ENCODE measurements at regions not wholly inside any gene's neighbourhood (a gene's known extent, or its start where the extent isn't known, plus 50 kb on each side); places are given as distances from the start of the nearest gene placed in this dataset.

GRCh38 chr1:117759535-117759934 is 153.7 kb downstream of the TENT5C start:
- Histone ChIP-seq H3K4ac (ENCODE audit: low read depth, low read length) (peak overlapping the region; percentile 25; the same call in 1 of the 2 replicates), H3K9me3 (ENCODE audit: control insufficient read depth, insufficient read depth, low read length) (no peaks in the 10 kb centered on the region), H3K4me2 (ENCODE audit: low read depth, low read length) (no peak overlapping the region), H3K79me1 (ENCODE audit: low read depth in 1 of 2, low read length in 2 of 2) (peaks cover 0 to 13% of the 10 kb centered on the region in 2 experiments; a peak in 2 of 4 replicates), H4K91ac (ENCODE audit: insufficient read depth, low read depth, low read length) (peak overlapping the region; percentile 81; the same call in 1 of the 2 replicates), H3K14ac (replicated peaks; ENCODE audit: low read depth, low read length) (no peak overlapping the region), H2BK5ac (ENCODE audit: low read depth, low read length, poor library complexity, severe bottlenecking) (no peak overlapping the region), H4K20me1 (ENCODE audit: insufficient read depth, low read length) (no peaks in the 10 kb centered on the region), H3K23ac (ENCODE audit: low read depth, low read length) (no peak overlapping the region), H2BK20ac (ENCODE audit: low read depth, low read length) (peak overlapping the region; percentile 93; the same call in 1 of the 2 replicates), H3K9ac (ENCODE audit: low read depth, low read length) (no peak overlapping the region), H2AK5ac (ENCODE audit: low read depth, low read length) (0 out of 2 replicates have a peak overlapping the region, but pooled peaks have one; percentile 91), H2AFZ (replicated peaks; ENCODE audit: low read length, poor library complexity) (no peak overlapping the region), H3K27ac (ENCODE audit: insufficient read depth, low read length) (no peak overlapping the region), H3K4me3 (ENCODE audit: insufficient read depth, low read depth, low read length) (no peak overlapping the region), H3K27me3 (ENCODE audit: control insufficient read depth, insufficient read depth, low read length) (no peaks in the 10 kb centered on the region), H2BK15ac (ENCODE audit: low read depth, low read length) (0 out of 3 replicates have a peak overlapping the region, but pooled peaks have one; percentile 96), H3K4me1 (ENCODE audit: control insufficient read depth, insufficient read depth, low read length) (peaks cover 4% of the 10 kb centered on the region), H3K36me3 (ENCODE audit: control insufficient read depth, insufficient read depth, low read length) (no peaks in the 10 kb centered on the region), H4K8ac (ENCODE audit: low read depth in 2 of 2, low read length in 2 of 2) (peak overlapping the region in 1 of 2 experiments; percentile 54; a peak in 1 of 4 replicates), H3K9me1 (ENCODE audit: insufficient read depth, low read length) (peaks cover 6% of the 10 kb centered on the region), H4K5ac (ENCODE audit: low read depth, low read length) (no peak overlapping the region), H2AK9ac (replicated peaks; ENCODE audit: low read depth, low read length, poor library complexity) (no peak overlapping the region), H3K56ac (ENCODE audit: extremely low read depth, insufficient read depth, low read length) (no peak overlapping the region), H2BK120ac (ENCODE audit: low read depth, low read length) (peak overlapping the region; percentile 96), H3K18ac (ENCODE audit: low read depth, low read length) (no peak overlapping the region)
- no peak for TF ChIP-seq SMC3 (IDR thresholded peaks at IDR 0.05; ENCODE audit: low read depth, low read length)
- no peak for TF ChIP-seq RAD21 (IDR thresholded peaks at IDR 0.05; ENCODE audit: low read length)
- TF ChIP-seq MAFK (IDR thresholded peaks at IDR 0.05; ENCODE audit: low read depth, low read length) = no peak
- TF ChIP-seq BHLHE40 (IDR thresholded peaks at IDR 0.05; ENCODE audit: low read depth, low read length) = no peak
- TF ChIP-seq CHD1 (IDR thresholded peaks at IDR 0.05; ENCODE audit: low read depth, low read length) = no peak
- TF ChIP-seq USF2 (IDR thresholded peaks at IDR 0.05; ENCODE audit: low read depth, low read length) = no peak
- TF ChIP-seq CTCF (conservative IDR thresholded peaks at IDR 0.05; ENCODE audit: low read depth, low read length) = no peak
- WGBS, 2 experiments (ENCODE audit: extremely low coverage in 2 of 2, insufficient read length in 1 of 2) = no CpG with 5 or more reads among the region's 1 CpG
- ATAC-seq (ENCODE audit: low read depth) = no peak
- dilution Hi-C loops (cut with HindIII; ENCODE audit: low sequenced_read_pairs, unreplicated experiment) = no loop called here
- no peak for DNase-seq
- intact Hi-C loops (cut with micrococcal nuclease) = loop anchor here (2.0 to 10.0 kb wide), 6 partner anchors 153 to 695 kb away; partner anchors contain the start of genes MAN1A2, TENT5C and TTF2
- in situ Hi-C loops (cut with MboI; ENCODE audit: low sequenced_read_pairs) = loop anchor here (10.0 to 25.0 kb wide), 3 partner anchors 128 to 397 kb away; partner anchors contain the start of genes MAN1A2 and TENT5C
- BruUV-seq (replicated peaks) = no TSS peak
- CTCF ChIA-PET = interaction anchor here (0.6 to 2.5 kb wide), 6 partner anchors 35 to 224 kb away, joined by 3 to 14 read pairs (median 6); no protein-coding TSS in a partner anchor
- POLR2A ChIA-PET (ENCODE audit: unreplicated experiment) = no interaction called here

Data from IMR-90 (cell line).